Activated B cell treated with CpG ODN at 0.5 μM for 24 hours (primary cell): ENCODE measurements at regions not wholly inside any gene's neighbourhood (a gene's known extent, or its start where the extent isn't known, plus 50 kb on each side); places are given as distances from the start of the nearest gene placed in this dataset.
"Not testable (repeated sequence)": the region's sequence is repeated elsewhere in the genome, so short reads cannot be mapped to it uniquely, and the experiment has no call there.

Source experiments
- ATAC-seq: fragments of 200-7000 bp; cut with Tn5 transposase; one replicate; pipeline ENCODE4 v1.10.0; 2021; ENCODE audit warnings: low read depth, mild to moderate bottlenecking, moderate library complexity
- CTCF ChIA-PET: fragments of 350-600 bp; sonication (Branson Sonifier 250); formaldehyde crosslinking; loops from one replicate; lab custom pipeline; 2021; ENCODE audit warnings: antibody characterized with exemption; lab: Charles Lee
- POLR2A ChIA-PET: fragments of 350-600 bp; sonication (Branson Sonifier 250); formaldehyde crosslinking; loops from one replicate; lab custom pipeline; 2021; ENCODE audit warnings: antibody characterized with exemption; lab: Charles Lee
- DNase-seq: peaks from one replicate; pipeline ENCODE4 v3.0.0; 2022
- H3K27ac Mint-ChIP-seq: one replicate; pipeline ENCODE4 v1.8.0; 2020; ENCODE audit warnings: mixed read lengths
- H3K27me3 Mint-ChIP-seq: one replicate; pipeline ENCODE4 v1.8.0; 2021; ENCODE audit warnings: mixed read lengths
- H3K36me3 Mint-ChIP-seq: one replicate; pipeline ENCODE4 v1.8.0; 2021; ENCODE audit warnings: low read depth, mixed read lengths
- H3K4me1 Mint-ChIP-seq: one replicate; pipeline ENCODE4 v1.8.0; 2021; ENCODE audit warnings: mixed read lengths
- H3K4me3 Mint-ChIP-seq: one replicate; pipeline ENCODE4 v1.8.0; 2020; ENCODE audit warnings: mild to moderate bottlenecking, mixed read lengths
- H3K9me3 Mint-ChIP-seq: one replicate; pipeline ENCODE4 v1.8.0; 2020; ENCODE audit warnings: mixed read lengths
- intact Hi-C: fragments of 100-400 bp; cut with micrococcal nuclease; formaldehyde crosslinking; loops from one replicate; pipeline ENCODE4 v1.15.1; 2024
- TF ChIP-seq, protein P1 (sequence below): fragments of 200-600 bp; IDR thresholded peaks from one replicate; pipeline ENCODE4 v1.8.0; 2022; ENCODE audit warnings: antibody characterized with exemption, mild to moderate bottlenecking

- H3K4me3 Mint-ChIP-seq, CTCF ChIA-PET, DNase-seq, intact Hi-C loops, H3K4me1 Mint-ChIP-seq, H3K9me3 Mint-ChIP-seq, H3K27me3 Mint-ChIP-seq, ATAC-seq, POLR2A ChIA-PET, H3K36me3 Mint-ChIP-seq, H3K27ac Mint-ChIP-seq: not testable (repeated sequence)
Measured at GRCh38 chr11:100409267-100409666, 277.8 kb upstream of the ARHGAP42 start.

DNA sequence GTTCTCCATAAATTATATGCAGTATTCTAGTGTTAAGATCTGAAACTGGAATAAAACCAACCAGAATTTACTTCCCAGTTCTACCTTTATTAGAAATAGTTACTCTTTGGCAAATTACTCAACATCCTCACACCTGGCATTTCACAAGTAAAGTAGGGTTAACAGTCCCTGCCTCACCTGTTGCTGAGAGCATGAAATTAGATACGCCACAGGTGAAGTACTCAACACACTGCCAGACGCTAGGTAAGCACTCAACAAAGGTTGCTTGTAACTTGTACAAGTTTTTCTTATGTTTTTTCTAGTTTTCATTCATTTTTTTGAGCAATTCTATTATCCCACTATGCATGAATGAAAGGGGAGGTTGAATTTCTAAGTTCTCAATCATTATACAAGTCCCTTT is 267.6 kb upstream of the ARHGAP42 start:
- TF ChIP-seq, protein P1, sequence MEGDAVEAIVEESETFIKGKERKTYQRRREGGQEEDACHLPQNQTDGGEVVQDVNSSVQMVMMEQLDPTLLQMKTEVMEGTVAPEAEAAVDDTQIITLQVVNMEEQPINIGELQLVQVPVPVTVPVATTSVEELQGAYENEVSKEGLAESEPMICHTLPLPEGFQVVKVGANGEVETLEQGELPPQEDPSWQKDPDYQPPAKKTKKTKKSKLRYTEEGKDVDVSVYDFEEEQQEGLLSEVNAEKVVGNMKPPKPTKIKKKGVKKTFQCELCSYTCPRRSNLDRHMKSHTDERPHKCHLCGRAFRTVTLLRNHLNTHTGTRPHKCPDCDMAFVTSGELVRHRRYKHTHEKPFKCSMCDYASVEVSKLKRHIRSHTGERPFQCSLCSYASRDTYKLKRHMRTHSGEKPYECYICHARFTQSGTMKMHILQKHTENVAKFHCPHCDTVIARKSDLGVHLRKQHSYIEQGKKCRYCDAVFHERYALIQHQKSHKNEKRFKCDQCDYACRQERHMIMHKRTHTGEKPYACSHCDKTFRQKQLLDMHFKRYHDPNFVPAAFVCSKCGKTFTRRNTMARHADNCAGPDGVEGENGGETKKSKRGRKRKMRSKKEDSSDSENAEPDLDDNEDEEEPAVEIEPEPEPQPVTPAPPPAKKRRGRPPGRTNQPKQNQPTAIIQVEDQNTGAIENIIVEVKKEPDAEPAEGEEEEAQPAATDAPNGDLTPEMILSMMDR: no peak
- DNase-seq (no peak), ATAC-seq (no peak)
- peaks cover 23% of the 10 kb centered on the region for H3K9me3 Mint-ChIP-seq
- ChIA-PET CTCF (no interaction called here), POLR2A (no interaction called here)
- intact Hi-C loops: no loop called here
- H3K27ac Mint-ChIP-seq: no peak overlapping the region
- H3K4me3 Mint-ChIP-seq: no peak overlapping the region
- H3K36me3 Mint-ChIP-seq: no peaks in the 10 kb centered on the region
- no peaks in the 10 kb centered on the region for H3K4me1 Mint-ChIP-seq
- H3K27me3 Mint-ChIP-seq: no peaks in the 10 kb centered on the region

- DNase-seq (no peak), ATAC-seq (no peak)
- TF ChIP-seq, protein P1: no peak
- H3K4me3 Mint-ChIP-seq: no peak overlapping the region
- H3K27me3 Mint-ChIP-seq: no peaks in the 10 kb centered on the region
- ChIA-PET POLR2A (no interaction called here), CTCF (no interaction called here)
- no peaks in the 10 kb centered on the region for H3K4me1 Mint-ChIP-seq
- no peak overlapping the region for H3K27ac Mint-ChIP-seq
- H3K36me3 Mint-ChIP-seq: no peaks in the 10 kb centered on the region
- intact Hi-C loops: no loop called here
- H3K9me3 Mint-ChIP-seq: peaks cover 2% of the 10 kb centered on the region
Measured at GRCh38 chr11:100434821-100435641, 252.1 kb upstream of the ARHGAP42 start.

DNA sequence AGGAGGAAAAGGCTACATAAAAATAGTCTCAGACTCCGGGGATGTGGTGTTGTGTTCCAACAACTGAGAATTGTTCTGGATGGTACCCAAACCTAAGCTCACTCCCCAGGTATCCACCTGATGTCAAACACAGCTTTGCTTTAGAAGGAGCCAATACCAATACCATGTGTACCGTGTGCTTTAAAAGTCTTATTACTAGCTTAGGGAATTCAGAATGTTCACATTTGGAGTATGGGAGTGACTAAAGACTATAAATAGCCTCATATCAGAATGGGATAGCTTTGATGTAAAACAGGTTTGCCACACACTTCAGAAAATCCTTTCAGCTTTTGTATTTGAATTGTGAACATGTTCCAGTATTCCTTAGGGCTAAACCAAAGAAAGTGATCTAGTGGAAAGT is 248.7 kb upstream of the ARHGAP42 start:
- ATAC-seq (no peak), DNase-seq (no peak)
- intact Hi-C loops: no loop called here
- CTCF ChIA-PET: no interaction called here
- POLR2A ChIA-PET: no interaction called here
- TF ChIP-seq, protein P1: no peak
- Mint-ChIP-seq H3K27ac (no peak overlapping the region), H3K36me3 (no peaks in the 10 kb centered on the region), H3K4me1 (no peaks in the 10 kb centered on the region), H3K27me3 (no peaks in the 10 kb centered on the region), H3K9me3 (peaks cover 9% of the 10 kb centered on the region), H3K4me3 (no peak overlapping the region)

DNA sequence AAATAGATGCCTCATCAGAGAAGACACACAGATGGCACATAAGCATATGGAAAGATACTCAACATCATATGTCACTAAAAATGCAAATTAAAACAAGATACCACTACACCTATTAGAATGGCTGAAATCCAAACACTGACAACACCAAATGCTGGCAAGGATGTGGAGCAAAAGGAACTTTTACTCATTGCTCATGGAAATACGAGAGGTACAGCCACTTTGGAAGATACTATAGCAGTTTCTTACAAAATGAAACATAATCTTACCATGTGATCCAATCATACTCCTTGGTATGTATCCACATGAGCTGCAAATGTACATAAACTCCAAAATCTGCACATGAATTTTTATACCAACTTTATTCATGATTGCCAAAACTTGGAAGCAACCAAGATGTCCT is 246.0 kb upstream of the ARHGAP42 start:
- no peak for DNase-seq
- ChIA-PET CTCF (no interaction called here), POLR2A (no interaction called here)
- intact Hi-C loops: no loop called here
- no peaks in the 10 kb centered on the region for H3K4me1 Mint-ChIP-seq
- H3K27ac Mint-ChIP-seq: no peak overlapping the region
- no peak overlapping the region for H3K4me3 Mint-ChIP-seq
- no peaks in the 10 kb centered on the region for H3K27me3 Mint-ChIP-seq
- H3K9me3 Mint-ChIP-seq: peaks cover 8% of the 10 kb centered on the region
- no peaks in the 10 kb centered on the region for H3K36me3 Mint-ChIP-seq
- TF ChIP-seq, protein P1: no peak
- ATAC-seq: no peak
